ENCODE measurements at regions not wholly inside any gene's neighbourhood (a gene's known extent, or its start where the extent isn't known, plus 50 kb on each side); places are given as distances from the start of the nearest gene placed in this dataset.

DNA sequence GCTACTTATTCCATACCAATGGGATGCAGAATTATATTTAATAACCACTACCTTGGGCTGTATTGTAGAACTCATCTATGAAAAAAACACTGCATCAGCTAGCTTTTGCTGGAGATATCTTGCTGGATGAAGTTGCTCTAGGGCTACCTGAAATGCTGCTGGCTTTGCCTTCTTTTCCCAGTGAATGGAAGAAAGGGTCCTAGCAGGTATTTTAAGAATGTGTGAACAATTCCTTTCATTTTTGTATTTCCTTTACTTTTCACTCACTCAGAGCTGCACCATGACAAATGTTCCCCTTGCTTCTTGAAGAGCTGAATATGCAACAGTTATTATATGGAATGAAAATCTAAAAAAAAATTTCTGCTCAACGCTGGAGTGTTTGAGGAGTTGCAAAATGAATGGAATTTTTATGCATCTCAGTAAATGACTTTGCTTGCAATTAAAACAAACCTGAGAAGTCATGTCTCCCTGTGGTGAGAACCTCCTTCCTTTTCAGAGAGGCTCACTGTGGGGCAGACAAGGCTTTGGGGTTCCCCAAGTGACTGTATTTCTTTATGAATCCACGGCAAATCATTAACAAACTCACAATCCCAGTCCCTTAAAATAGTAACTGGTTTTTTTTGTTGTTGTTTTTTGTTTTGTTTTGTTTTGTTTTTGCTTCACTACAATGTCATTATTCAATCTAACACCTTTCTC is 566.8 kb upstream of the KIRREL3 start:
- DNase-seq = no peak

DNA sequence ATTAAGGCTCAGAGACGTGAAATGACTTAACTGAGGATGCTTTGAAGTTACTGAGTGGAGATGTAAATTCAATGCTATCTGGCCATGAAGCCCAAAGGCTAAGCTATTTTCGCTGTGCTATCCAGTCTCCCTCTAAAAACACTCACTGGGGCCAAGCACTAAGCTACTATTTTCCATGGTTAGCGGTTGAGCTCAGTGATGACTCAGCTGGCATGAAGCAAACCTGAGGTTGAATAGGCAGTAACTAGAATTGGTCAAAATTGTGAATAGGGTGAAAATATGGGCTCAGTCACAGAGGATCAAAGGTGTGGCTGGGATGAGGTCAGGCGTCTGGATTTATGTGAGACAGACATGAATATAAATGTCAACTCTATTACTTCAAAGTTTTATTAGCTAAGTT is 564.2 kb upstream of the KIRREL3 start:
- no peak for DNase-seq

DNA sequence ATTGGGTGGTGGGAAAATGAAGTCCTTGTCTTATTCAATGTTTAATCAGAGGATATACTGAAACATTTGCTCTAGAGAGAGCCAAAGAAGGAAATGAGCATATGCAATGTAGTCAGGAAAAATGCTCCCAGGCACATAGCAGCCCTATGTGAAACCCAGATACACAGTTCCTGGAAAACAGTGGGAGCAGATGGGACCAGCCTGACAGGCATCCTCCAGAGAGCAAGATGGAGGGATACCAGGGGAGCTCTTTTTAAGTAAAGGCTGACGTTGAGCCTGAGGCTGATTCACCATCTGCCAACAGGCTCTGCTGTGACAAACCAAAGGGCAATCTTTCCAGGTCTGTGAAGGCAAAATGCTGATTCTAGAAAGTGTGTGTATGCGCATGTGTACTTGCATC is 559.4 kb upstream of the KIRREL3 start:
- no peak for DNase-seq

DNA sequence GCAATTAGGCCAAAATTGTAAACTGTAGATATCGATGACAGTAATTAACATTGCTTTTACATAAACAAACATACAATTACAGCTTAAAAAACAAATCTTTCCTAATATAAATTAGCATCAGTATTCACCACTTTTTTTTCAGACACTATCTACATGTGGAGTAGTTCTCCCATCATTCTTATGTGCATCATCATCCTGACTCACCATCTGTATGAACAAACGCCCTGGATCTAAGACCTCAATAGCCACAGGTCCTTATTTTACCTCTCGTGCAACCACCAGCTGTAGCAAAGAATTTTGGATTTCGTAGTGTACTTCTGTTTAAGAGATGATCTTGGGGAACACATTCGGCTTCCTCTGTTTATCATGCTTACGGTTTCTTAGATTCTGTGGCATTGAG is 551.9 kb upstream of the KIRREL3 start:
- no peak for DNase-seq

DNA sequence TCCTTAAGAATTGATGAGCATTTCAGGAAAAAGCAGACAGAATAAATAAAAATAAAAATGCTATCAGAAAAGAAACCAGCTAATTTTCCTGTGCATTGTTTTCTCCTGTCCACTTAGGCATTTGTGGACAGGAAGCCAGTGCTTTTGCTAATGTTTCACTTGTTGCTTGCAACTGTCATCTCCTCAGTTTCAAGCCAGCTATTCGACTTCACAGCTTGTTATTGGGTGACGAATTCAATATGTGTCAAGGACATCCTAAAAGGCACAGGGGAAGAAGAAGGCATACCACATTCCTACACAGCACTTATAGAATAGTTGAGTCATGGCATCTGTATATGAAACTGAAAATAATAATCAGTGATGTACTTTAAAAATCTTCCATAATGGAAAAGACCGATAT is 530.6 kb upstream of the KIRREL3 start:
- DNase-seq = no peak

DNA sequence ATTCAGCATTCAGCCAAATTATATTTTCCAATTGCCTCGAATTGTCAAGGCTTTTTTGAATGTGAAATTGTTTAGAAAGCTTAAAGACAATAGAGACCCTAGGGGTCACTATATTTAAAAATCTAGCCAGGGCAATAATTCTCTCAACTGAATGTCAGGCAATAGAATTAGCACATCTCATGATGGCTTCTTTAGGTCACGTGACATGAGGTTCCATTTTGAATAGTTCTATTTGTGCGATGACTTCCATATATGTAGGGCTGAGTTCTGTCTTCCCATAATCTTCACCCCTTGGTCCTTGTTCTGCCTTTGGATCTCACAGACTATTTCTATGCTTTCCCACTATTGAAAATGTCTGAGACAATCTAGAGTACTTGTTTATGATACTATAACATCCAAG is 527.7 kb upstream of the KIRREL3 start:
- DNase-seq = no peak

DNA sequence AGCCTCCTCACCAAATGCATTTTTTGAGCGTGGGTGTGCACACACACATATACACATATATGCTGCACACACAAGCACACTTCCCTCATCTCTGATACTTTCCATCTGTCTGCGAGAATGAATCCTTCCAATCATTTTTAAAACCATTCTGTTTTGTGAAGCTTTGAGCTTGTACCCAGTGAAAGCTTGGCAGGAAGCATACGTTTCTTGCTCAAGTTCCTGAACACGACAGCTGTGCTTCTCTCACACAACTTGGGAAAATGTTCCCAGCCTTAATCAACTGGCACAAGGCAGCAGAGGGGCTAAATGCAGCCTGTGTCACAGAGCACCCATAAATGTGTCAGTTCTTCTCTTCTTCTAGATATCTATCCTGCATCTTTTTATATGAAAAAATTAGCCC is 524.0 kb upstream of the KIRREL3 start:
- DNase-seq = no peak

DNA sequence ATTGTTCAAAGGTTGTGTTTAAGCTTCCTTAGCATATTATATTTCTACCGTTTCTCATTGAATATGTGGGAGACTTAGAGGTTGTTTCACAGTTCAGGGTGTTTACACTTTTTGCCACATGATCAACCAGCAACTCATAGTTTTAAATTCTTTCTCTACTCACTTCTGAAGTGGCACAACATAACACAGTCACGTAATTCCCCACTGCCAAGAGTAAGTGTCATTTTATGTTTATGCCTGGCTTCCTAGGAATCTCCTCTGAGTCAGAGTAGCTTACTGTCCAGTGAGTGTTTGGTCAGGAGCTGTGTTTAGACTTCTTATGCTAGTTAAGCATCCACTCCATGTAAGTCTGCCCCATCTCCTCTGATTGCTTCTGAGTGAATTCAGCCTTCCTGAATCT is 520.8 kb upstream of the KIRREL3 start:
- DNase-seq = no peak

DNA sequence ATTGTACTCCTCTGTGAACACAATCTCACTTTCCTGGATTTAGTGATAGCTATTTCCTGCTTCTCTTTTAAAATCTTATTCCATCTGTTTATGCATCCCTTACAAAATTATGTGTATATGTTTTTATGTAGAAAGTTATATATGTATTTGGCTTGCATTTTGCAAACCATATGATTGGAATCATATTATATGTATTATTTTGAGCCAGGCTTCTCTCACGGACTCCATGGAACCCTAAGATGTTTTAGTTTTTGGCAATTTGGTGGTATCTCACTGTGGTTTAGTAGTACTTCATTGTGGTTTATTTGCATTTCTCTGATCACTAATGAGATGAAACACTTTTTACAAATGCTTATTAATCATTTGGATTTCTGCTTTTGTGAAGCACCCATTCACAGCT is 507.3 kb upstream of the KIRREL3 start:
- no peak for DNase-seq

DNA sequence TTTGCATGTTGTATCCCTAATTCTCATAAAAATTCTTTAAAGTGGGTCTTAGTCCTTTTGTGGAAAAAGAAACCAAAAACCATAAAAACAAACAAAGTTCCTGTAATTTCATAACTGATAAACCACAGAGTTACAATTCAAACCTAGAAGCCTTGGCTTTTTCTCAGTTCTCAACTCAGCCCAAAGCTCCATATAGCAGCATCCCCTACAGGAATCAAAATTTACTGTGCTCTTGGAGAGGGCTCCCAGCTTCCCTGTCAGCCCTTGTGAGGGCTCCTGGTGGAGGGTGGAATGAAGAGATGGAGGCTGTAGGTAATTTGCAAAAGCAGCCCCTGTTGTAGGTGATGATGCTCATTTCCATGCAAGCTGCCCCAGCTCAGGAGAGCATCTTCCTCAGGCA is 506.1 kb upstream of the KIRREL3 start:
- DNase-seq = no peak

DNA sequence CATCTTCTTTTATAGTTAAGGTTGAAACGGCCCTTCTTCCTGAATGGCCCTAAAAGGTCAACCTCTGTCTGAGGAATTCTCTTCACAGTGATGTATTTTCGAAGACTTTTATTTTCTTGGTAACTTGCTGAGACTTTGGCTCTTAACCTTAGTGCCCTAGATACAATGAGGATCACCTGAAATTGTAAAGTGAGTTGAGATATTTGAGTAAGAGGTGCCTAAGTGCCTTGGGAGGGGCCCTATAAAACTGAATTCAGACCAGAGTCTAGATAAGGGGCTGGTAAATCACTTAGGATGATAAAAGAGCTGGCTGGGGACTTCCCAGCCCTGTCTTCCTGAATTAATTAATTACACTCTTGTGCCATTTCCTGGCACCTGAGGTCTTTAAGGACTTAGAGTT is 505.6 kb upstream of the KIRREL3 start:
- DNase-seq = no peak

DNA sequence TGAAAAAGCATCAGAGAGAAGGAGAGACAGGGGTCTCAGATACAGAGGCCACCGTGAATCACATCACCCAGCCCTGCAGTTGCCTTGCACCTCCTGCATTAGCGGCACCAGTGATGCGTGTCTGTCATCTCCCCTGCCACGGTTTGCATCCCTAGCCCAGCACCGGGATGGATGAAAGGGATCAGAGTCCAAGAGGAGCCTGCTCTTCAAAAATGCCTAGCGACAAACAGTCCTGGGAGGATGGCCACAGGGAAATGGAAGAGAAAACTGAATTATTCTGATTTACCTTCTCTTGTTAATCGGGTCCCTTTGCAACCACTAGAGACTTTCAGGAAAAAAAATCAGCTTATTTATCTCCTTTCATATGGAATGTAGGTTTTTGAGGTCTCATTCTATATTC is 495.6 kb upstream of the KIRREL3 start:
- DNase-seq = no peak

DNA sequence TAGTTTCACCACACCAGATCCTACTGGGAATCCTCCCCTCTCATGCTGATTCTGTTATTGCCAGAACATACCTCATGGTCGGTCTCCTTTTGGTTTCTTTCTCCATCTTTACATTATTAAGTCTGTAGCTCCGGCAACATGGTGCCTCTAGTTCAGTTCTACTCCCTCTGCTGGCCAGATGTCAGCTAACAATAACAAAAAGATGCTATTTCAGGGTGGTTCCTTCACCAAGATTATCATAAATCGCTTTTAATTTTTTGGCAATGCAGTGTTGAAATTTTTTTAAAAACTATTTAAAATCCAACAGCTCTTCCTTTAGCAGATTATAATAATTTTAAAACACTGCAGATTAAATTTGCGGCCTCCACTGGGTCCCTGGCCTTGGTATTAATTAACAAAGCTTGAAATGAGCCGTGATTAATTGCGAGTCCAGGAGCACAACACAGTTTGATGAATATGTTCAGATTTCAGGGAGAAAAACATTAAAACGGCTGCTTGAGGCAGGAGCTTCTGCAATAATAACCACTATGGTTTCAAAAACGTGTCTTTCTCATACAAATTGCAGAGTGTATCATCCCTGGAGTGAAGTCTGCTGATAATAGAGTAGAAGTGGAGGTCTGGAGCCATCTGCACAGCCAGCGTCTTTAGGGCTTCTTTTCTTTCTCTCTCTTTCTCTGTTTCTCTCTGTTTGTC is 492.9 kb upstream of the KIRREL3 start:
- DNase-seq = no peak

DNA sequence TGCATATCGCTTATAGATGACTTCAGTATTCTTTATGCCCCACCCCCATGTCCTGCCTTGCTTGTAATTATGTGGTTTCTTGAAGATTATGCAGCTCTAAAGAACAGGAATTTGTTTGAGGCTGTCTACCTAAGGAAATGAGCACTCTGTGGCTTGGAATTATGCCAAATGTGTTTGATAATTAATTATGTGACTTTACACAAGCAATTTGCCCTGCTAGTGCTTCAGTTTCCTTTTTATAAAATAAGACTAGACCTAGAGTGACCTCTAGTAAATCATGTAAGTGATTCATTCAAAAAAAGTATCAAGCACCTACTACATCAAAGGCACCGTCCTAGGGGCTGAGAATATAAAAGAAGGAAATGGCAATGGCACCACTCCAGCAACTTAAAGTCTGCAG is 491.5 kb upstream of the KIRREL3 start:
- DNase-seq = no peak

DNA sequence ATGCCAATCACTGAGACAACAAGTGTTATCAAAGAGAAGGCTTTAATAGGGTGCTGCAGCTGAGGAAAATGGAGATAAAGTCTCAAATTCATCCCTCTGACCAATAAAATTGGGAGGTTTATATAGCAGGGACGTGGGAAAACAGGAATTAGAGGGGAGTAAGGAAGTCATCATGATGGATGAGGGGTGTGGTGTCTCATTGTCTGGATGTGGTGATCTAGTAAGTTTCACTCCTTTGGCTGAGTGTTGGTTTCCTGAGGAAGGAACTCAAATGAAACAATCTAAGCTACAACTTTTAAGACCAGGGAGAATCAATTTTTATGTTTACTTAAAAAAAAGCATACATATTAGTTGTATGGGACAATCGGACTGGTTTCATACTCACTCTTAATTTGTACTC is 491.0 kb upstream of the KIRREL3 start:
- no peak for DNase-seq

DNA sequence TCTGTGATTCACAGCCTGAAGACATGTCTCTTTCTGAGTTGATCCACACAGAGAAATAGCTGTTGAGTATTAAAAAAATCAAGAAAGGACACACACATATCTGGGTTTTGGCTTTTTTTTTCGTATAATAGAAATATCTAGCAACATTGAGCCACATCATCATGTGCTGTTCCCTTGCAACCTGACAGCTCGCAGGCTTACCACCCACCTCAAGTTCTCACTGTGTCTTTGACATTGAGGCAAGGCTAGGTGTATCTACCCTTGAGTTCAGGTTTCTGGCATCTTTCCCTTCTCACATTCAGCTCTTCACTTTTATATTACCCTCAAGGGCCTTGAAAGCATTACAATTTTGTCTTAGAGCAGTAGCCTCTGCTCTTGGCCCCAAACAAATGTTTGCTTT is 490.3 kb upstream of the KIRREL3 start:
- no peak for DNase-seq

DNA sequence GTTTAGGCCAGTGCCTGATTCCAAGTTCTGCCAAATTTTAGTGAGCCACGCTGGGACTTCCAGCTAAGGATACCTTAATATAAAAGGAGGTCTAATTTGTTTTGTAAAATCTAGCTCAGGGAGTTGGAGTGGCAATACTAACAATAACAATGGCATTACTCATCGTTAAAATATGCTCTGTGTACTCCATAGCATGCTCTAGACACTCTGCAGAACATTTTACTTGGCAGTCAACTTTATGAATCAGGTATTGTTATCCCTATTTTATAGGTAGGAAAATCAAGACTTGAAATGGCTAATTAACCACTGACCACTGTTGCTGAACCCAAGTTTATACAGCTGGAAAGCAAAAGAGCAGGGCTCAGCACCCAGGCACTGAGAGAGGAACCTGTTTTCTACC is 485.0 kb upstream of the KIRREL3 start:
- DNase-seq = no peak

DNA sequence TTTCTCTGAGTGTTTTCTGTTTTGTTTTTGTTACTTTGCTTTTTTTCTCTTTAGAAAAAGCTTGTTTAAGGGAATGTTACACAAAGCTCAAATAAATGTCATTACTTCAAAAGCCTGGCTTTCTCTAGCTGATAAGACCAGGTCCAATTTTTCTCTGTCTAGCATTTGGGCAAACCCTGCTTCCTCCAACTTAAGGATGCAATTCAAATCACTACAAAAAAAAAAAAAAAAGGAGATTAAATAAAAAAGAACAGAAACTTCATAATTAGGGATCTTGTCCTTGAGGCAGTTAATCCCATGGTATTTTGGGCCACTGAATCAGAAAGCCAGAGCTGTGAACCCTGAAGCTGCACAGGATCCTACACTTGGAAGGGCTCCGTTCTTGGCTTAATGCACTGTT is 480.8 kb upstream of the KIRREL3 start:
- DNase-seq = no peak

DNA sequence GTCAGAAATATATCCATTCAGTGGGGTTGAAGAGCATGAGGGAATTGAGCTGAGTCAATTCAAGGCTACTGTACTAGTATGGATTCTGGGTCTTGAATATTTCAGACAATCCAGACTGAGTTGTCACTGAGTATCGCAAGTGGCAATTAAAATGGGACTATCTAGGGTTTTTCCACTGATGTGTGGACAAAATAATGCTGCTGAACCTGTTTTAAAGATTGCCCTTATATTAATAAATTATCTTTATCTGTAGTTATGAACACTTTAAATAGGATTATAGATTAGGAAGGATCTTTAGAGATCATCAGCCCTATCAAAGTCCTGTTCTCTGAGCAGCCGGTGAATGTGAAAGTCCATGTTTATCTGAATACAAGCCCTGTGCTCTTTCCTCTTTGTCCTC is 478.3 kb upstream of the KIRREL3 start:
- no peak for DNase-seq

DNA sequence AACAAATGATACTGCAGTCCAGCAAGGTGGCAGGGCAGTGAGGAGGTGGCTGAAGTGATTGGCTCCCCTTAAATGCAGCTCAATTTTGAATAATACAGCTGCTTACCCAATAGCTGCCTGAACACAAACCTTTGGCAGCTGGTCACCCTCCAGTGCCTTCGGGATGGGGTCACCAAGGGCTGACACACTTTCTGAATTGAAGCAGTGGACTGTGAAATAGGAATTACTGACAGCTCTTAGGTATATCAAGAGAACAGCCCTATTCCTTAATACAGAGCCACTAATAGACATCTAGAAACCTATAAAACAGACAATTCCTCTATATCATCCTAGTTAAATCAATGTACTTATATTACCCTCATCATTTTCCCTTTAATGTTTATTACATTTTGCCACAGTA is 474.2 kb upstream of the KIRREL3 start:
- no peak for DNase-seq

DNA sequence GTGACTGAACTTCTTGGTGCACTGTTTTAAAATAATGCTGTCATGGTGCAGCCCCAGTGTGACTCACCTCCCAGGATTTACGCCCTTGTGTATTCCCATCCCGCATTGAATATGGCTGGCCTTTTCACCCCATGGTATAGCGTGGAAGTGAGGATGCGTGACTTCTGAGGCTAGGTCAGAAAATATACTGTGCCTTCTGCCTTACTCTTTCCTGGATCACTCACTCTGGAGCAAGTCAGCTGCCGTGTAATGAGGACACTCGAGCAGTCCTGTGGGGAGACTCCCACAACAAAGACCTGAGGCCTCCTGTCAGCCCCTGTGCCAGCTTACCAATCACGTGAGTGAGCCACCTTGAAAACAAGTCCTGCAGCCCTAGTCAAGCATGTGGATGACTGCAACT is 471.9 kb upstream of the KIRREL3 start:
- no peak for DNase-seq

DNA sequence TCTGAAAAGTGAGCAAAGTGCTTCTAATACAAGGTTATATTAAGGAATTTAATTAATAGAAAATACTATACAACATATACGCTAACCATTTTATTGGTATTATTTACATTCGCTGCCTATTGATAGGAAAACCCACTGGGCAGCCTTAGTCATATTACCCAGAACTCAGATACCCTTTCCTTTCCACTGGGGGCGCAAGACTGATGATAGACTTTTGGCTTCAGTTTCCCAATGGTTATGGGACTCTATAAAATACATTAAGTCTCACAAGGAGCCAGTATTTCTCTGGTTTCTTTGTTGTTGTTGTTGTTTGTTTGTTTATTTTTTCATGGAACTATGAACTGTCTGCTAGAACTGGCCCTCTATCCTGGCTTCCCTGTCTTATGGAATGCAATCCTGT is 471.1 kb upstream of the KIRREL3 start:
- no peak for DNase-seq

DNA sequence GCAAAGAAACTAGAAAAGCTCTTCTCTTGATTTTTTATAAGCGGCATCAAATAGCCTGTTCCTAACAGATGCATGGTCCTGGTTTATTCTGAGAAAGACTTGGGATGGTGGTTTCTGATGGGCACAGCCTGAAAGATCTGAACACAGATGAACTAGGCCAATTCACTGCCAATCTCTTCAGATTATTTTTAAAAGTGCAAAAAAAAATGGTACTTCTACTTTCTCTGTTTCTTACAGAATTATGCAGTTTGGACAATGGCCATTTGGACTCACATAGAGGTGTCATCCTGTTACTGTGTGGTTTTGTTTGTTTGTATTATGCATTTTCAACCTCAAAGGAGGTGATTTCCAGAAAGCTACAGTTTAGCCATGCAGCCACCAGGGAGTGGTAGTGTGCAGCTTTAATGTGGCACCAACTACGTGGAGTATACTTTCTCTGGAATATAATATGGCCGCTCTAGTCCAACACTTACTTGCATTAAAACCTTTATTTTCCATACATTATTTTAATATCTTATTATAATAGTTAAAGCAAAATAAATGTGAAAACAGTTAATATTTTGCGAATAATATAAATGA is 469.8 kb upstream of the KIRREL3 start:
- no peak for DNase-seq

DNA sequence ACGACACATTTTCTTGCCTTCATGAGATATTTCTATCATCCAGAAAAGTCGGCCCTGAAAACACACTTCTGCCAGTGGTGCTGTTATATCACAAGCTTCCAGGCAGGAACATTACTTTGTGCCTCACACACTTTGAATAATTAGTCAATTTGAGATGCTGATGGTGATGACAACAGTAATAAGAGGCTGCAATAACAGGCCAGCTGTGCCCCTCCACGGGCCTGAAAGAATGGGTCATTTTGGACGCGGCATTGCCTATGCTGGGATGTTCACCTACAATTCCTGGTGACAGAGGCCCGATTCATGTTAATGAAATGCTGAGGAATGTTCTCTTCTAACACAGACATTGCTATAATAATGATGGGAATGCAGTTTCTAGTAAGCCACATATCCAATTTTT is 463.8 kb upstream of the KIRREL3 start:
- DNase-seq = no peak

DNA sequence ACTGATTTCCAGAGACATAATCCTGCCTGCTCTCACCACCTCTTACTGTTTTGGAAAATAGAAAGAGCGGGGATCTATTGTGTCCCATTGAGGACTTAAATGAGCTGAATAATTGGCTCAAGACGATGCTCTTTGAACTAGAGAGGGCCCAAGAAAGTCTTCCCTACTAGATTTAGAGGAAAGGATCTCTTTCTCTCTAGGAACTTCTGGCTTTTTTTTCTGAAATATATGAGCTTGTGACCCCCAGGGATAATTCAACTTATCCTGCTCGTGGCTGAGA is 461.4 kb upstream of the KIRREL3 start:
- DNase-seq = no peak
